Keratinocyte (primary cell): ENCODE measurements at regions not wholly inside any gene's neighbourhood (a gene's known extent, or its start where the extent isn't known, plus 50 kb on each side); places are given as distances from the start of the nearest gene placed in this dataset.

Experiments
- DNase-seq: peaks from one replicate; pipeline ENCODE4 v3.0.0-alpha.2; 2011; ENCODE audit warnings: low read depth, missing footprints, low spot score
- FAIRE-seq: peaks from 2 replicates; lab custom pipeline; 2011; peaks lifted over from hg19 to GRCh38; lab: Jason Lieb, UNC
- H2AFZ ChIP-seq: 2 replicates; pipeline ENCODE4 v1.6.0; 2012; ENCODE audit warnings: low read length, control low read depth, inconsistent platforms; ENCODE audit not compliant: control insufficient read depth
- H3K27ac ChIP-seq: 2 replicates; pipeline ENCODE4 v1.5.1; 2011; ENCODE audit warnings: low read length; ENCODE audit not compliant: control insufficient read depth, insufficient read depth
- H3K27me3 ChIP-seq: 3 replicates; pipeline ENCODE4 v1.6.0; 2011; ENCODE audit warnings: low read length; ENCODE audit not compliant: control insufficient read depth, insufficient read depth; ENCODE audit errors: extremely low read depth
- H3K36me3 ChIP-seq, 2 experiments: 2 replicates in 1 of 2; 3 replicates in 1 of 2; pipeline ENCODE4 v1.5.1; 2011; ENCODE audit warnings: low read length in 2 of 2, mild to moderate bottlenecking in 1 of 2; ENCODE audit not compliant: control insufficient read depth in 2 of 2, insufficient read depth in 2 of 2; ENCODE audit errors: extremely low read depth in 1 of 2
- H3K4me1 ChIP-seq: 3 replicates; pipeline ENCODE4 v1.5.1; 2011; ENCODE audit warnings: low read length; ENCODE audit not compliant: control insufficient read depth, insufficient read depth; ENCODE audit errors: extremely low read depth
- H3K4me2 ChIP-seq: 3 replicates; pipeline ENCODE4 v1.6.0; 2011; ENCODE audit warnings: low read depth, low read length; ENCODE audit not compliant: control insufficient read depth, insufficient read depth; ENCODE audit errors: extremely low read depth
- H3K4me3 ChIP-seq, 3 experiments: fragments of 200-600 bp in 1 of 3; sonication (generic) in 1 of 3; 2 replicates in 2 of 3; 3 replicates in 1 of 3; pipeline ENCODE4 v1.5.1; 2011 to 2016; ENCODE audit warnings: low read length in 3 of 3, mild to moderate bottlenecking in 3 of 3, control low read depth in 2 of 3, inconsistent platforms in 1 of 3, low read depth in 1 of 3, mixed read lengths in 1 of 3, mixed run types in 1 of 3, moderate library complexity in 1 of 3; ENCODE audit not compliant: control insufficient read depth in 2 of 3, insufficient read depth in 2 of 3; ENCODE audit errors: extremely low read depth in 1 of 3
- H3K79me2 ChIP-seq: 2 replicates; pipeline ENCODE4 v1.6.0; 2012; ENCODE audit warnings: low read length; ENCODE audit not compliant: control insufficient read depth, insufficient read depth
- H3K9ac ChIP-seq: 3 replicates; pipeline ENCODE4 v1.6.0; 2011; ENCODE audit warnings: low read length; ENCODE audit not compliant: control insufficient read depth, insufficient read depth; ENCODE audit errors: extremely low read depth
- H3K9me1 ChIP-seq: 3 replicates; pipeline ENCODE4 v1.6.0; 2011; ENCODE audit warnings: low read length; ENCODE audit not compliant: control insufficient read depth, insufficient read depth; ENCODE audit errors: extremely low read depth
- H3K9me3 ChIP-seq: 2 replicates; pipeline ENCODE4 v1.5.1; 2012; ENCODE audit warnings: low read depth, low read length; ENCODE audit not compliant: control insufficient read depth
- H4K20me1 ChIP-seq: 3 replicates; pipeline ENCODE4 v1.6.0; 2011; ENCODE audit warnings: low read length; ENCODE audit not compliant: control insufficient read depth, insufficient read depth; ENCODE audit errors: extremely low read depth
- EZH2 ChIP-seq: IDR thresholded peaks from one replicate; pipeline ENCODE4 v1.6.1; 2012; ENCODE audit warnings: inconsistent platforms, mild to moderate bottlenecking, low read length, moderate library complexity
- dilution Hi-C: fragments of 300-500 bp; cut with MboI; formaldehyde crosslinking; loops from one replicate; pipeline ENCODE4 v1.7.0; 2020; ENCODE audit warnings: low sequenced_read_pairs; ENCODE audit not compliant: extremely low pct_ligation_motif_present
- TF ChIP-seq, protein P1 (sequence below), 3 experiments: IDR thresholded peaks in 1 of 3; conservative IDR thresholded peaks in 1 of 3; optimal IDR thresholded peaks in 1 of 3; 2 replicates in 2 of 3; 3 replicates in 1 of 3; pipeline versions ENCODE3 to v1.5.1; 2011; ENCODE audit warnings: low read length in 3 of 3, mild to moderate bottlenecking in 3 of 3, moderate library complexity in 2 of 3, control low read depth in 1 of 3, inconsistent platforms in 1 of 3; ENCODE audit not compliant: insufficient read depth in 2 of 3; ENCODE audit errors: extremely low read depth in 1 of 3

DNA sequence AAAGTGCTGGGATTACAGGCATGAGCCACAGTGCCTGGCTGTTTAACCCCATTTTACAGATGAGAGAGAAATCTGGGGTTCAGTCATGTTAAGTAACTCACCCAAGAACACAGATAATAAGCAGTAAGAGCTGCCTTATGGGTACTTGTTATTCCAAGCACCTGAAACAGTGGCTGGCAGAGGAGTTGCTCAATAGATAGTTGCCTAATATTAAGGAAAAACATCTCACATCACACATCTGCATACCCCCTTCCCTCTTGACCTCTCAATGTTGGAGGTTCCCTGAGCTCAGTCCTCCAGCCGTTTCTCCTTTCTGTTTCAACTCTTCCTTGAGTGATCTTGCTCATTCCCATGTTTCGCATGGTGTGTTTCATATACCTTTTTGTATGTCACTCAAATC lies 401.9 kb downstream of the KLF12 start:
- Histone ChIP-seq H3K27ac (no peak overlapping the region), H3K4me1 (no peaks in the 10 kb centered on the region), H4K20me1 (no peaks in the 10 kb centered on the region), H3K9me3 (no peaks in the 10 kb centered on the region), H3K27me3 (no peaks in the 10 kb centered on the region), H3K4me2 (no peak overlapping the region), H3K4me3 (no peak overlapping the region), H3K9me1 (no peaks in the 10 kb centered on the region), H3K79me2 (no peaks in the 10 kb centered on the region), H3K9ac (no peak overlapping the region), H2AFZ (no peak overlapping the region), H3K36me3 (no peaks in the 10 kb centered on the region)
- DNase-seq (no peak), FAIRE-seq (no peak)
- TF ChIP-seq EZH2, result no peak
- TF ChIP-seq, protein P1, sequence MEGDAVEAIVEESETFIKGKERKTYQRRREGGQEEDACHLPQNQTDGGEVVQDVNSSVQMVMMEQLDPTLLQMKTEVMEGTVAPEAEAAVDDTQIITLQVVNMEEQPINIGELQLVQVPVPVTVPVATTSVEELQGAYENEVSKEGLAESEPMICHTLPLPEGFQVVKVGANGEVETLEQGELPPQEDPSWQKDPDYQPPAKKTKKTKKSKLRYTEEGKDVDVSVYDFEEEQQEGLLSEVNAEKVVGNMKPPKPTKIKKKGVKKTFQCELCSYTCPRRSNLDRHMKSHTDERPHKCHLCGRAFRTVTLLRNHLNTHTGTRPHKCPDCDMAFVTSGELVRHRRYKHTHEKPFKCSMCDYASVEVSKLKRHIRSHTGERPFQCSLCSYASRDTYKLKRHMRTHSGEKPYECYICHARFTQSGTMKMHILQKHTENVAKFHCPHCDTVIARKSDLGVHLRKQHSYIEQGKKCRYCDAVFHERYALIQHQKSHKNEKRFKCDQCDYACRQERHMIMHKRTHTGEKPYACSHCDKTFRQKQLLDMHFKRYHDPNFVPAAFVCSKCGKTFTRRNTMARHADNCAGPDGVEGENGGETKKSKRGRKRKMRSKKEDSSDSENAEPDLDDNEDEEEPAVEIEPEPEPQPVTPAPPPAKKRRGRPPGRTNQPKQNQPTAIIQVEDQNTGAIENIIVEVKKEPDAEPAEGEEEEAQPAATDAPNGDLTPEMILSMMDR (optimal IDR thresholded peaks at IDR 0.05 in 1 of 3, IDR thresholded peaks at IDR 0.05 in 1 of 3, conservative IDR thresholded peaks at IDR 0.05 in 1 of 3; ENCODE audit: extremely low read depth in 1 of 3, insufficient read depth in 2 of 3, low read length in 3 of 3), result no peak
- dilution Hi-C loops, result no loop called here

DNA sequence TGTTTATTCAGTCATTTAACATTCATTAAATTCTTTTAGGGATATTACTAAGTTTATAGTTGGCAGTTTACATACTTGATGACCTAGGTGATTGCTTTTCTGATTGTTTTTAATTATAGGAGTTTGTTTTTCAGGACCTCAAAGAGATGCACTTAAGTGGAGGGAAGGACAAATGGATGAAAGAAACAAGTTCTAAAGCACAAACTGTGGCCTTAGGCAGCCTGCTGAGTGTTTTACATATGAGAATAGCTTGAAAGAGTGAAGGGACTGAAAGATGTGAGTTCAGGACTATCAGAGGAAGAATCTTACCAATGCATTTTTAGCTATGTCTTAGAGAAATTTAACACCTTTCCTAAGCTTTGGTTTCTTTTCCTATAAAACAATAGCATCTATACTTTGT lies 402.6 kb downstream of the KLF12 start:
- no peak for TF ChIP-seq EZH2
- TF ChIP-seq, protein P1 (optimal IDR thresholded peaks at IDR 0.05 in 1 of 3, IDR thresholded peaks at IDR 0.05 in 1 of 3, conservative IDR thresholded peaks at IDR 0.05 in 1 of 3; ENCODE audit: extremely low read depth in 1 of 3, insufficient read depth in 2 of 3, low read length in 3 of 3), result no peak
- no peaks in the 10 kb centered on the region for H3K27me3 ChIP-seq
- H3K36me3 ChIP-seq, result no peaks in the 10 kb centered on the region
- no peaks in the 10 kb centered on the region for H3K9me3 ChIP-seq
- no peak overlapping the region for H3K27ac ChIP-seq
- no peaks in the 10 kb centered on the region for H3K79me2 ChIP-seq
- no peaks in the 10 kb centered on the region for H4K20me1 ChIP-seq
- no peaks in the 10 kb centered on the region for H3K4me1 ChIP-seq
- H3K4me2 ChIP-seq, result no peak overlapping the region
- H3K9ac ChIP-seq, result no peak overlapping the region
- no peak for FAIRE-seq
- no peak overlapping the region for H3K4me3 ChIP-seq
- DNase-seq, result no peak
- no peaks in the 10 kb centered on the region for H3K9me1 ChIP-seq
- H2AFZ ChIP-seq, result no peak overlapping the region
- dilution Hi-C loops, result no loop called here
